ENCODE measurements at regions not wholly inside any gene's neighbourhood (a gene's known extent, or its start where the extent isn't known, plus 50 kb on each side); places are given as distances from the start of the nearest gene placed in this dataset.

DNA sequence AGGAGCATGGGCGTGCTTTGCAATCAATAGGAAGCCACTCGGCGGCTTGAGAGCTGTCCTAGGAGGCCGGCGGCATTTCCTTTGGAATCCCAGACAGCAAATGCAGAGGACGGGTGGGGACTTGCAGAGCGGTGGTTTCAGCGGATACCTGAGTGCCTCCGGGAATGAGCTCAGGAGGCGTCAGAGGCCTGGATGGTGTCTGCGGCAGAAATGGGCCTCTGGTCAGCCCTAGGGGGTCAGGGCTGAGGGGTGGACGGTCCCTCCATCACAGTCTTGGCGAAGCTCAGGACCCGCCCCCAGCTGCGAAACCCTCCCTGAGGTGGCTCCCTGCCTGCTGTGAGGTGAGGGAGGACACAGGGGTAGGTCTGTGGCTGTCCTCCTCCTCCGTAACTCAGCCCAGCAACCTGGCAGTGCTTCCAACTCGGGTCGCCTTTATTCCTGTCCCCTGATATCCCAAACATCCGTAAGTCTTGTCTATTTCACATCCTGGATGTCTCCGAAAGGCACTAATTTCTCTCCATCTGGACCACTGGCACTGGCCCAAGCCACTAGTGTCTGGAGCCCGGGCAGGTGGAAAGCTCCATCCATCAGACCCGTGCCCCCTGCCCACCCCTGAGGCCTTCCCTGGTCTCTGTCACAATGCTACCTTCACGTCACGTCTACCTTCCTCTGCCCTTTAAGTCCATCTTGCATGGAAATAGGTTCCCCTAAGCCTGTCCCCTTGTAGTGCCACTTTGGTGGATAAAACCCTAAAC is 686.6 kb downstream of the BRD1 start:
- DNase-seq = no peak

DNA sequence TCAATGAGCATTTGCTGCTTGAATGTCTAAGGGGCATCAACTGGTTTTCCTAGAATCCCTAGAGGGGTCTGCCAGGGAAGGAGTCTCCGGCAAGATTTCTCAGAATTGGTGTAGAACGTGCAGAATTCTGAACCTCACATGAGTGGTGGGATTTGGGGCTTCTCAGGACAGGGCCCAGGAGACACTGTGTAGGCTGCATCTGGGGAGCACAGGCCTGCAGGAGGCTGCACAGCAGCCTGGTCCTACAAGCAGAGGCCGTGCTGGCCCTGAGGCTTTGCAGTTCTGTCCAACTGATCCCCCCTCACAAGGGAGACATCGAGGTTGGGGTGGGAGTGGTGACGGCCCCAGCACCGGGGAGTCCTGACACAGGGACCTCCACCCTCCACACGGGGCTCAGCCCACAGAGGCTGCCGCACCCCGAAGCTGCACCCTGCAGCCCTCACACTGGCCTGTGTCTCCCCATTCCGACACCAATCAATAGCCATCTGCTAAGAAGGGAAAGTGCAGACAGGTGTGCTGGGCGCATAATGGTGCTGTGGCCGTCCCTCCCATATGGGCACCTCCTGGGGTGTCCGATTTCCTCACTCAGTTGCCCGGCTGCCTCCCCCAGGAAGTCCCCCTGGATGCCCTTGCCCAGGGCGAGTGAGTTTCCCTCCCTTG is 688.1 kb downstream of the BRD1 start:
- DNase-seq = no peak

DNA sequence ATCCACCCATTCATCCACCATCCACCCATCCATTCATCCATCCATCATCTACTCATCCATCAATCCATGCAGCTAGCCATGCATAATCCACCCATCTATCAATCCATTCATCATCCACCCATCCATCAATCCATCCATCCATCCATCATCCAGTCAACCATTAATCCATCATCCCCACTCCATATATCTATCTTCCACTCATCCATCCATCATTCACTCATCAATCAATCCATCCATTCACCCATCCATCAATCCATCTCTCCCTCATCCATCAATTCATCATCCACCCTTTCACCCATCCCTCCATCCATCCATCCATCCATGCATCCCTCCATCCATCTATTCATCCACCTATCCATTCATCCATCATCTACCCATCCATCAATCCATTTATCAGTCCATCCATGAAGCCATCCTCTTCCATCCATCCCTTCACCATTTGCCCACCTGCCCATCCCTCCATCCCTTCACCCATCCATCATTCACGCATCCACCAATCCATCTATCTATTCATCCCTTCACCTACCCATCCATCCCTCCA is 689.4 kb downstream of the BRD1 start:
- DNase-seq = no peak

DNA sequence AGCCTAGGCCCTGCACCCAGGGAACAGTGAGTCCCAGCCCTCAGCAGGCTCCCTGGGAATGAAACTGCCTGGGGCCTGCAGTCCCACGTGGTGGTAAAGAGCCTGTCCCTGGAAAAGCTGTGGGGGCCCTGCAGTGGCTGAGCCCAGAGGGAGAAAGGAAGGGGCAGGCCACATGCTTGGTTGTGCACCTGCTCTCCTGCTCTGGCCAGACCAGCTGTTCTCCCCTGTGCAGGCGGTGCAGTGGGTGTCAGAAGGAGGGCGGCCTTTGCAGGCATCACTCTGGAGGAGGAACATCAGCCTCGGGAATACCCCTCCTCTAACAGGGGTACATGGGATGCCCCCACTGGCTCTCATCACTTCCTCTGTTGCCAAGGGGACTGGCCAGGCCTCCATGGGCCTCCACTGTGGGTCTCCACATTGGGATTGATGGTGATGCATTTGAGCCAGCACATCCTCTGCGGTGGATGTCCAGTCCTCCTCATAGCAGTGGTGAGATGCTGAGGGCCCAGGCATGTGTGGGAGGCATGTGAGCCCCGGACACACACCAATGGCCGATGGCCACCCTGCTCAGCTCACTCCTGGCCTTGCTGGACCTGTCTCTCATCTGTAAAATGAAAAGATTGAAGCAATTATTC is 690.4 kb downstream of the BRD1 start:
- DNase-seq = no peak

DNA sequence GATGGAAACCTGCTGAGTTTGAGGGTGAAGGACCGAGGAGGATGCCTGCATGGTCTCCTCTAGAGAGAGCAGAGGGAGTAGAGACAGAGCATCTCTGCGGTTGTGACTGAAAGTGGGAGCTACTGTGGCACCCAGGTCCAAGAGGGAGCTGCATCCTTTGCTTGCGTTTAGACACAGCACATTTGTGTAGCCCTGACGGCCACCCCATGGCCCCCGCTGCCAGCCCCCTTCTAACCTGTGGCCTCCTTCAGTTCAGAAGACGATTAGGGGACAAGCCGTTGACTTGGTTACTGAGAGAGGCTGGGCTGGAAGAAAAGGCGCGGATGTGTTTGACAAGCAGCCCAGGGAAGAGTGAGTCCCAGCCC is 690.9 kb downstream of the BRD1 start:
- no peak for DNase-seq

DNA sequence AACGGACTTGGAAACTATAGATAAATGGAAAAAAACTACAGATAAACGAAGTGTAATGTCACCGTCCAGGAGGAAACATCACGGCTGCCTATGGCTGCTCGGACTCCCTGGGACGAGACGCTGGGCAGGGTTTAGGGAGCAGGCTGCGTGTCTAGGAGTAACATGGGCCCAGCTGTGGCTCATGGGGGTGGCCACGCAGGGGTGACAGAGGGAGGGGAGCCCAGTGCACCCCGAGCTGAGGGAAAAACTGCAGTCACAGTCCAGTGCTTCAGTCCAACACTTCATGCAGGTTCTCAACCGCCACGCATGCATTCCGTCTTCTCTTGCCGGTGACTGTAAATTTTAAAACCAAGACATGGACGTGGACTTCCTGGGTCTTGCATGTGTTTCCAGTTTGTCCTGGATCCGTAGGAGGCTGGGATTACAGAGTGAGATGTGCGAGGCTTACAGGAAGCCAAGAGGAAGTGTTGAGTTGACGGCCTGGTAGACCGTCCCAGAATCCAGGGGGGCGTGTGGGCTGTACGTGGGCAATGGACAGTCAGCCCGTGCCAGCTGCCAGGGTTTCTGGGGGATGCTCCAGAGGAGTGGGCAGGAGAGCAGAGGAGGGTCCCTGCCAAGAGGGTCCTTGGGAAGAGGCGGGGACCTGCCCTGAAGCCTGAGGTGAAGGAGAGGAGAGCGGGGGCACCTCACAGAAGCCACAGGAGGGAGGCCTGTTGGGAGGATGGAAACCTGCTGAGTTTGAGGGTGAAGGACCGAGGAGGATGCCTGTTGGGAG is 691.4 kb downstream of the BRD1 start:
- DNase-seq = no peak

DNA sequence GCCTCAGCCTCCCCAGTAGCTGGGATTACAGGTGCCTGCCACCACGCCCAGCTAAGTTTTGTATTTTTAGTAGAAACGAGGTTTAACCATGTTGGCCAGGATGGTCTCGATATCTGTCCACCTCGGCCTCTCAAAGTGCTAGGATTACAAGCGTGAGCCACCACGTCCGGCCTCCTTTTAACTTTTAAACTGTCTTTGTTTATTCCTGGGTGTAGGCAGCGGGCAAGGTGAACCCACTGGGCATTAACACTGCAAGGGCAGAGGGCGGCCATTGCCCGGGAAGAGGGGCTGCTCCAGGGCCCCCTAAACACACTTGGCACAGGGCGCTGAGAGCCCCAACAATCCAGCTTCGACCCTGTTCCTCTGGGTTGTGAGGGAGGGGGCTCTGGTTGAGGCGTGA is 693.6 kb downstream of the BRD1 start:
- no peak for DNase-seq

- no peak for DNase-seq
Observed at GRCh38 chr22:49133541-49133940, 694.1 kb downstream of the BRD1 start.

DNA sequence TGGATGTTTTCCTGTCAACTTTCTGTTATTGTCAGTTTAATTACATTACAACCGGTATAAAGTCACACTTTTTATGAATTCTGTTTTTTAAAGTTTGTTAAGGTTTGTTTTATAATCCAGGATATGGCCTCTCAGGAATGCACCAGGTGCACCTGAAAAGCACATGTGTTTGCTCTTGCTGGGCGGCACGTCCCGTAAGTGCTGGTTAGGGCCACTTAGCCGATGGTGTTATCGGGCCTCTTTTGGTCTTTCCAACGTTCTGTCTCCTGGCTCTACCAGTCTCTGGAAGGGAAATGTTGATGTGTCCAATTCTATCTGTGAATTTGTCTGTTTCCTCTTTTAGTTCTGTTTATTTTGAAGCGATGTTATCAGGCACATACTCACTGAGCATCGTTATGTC is 695.7 kb downstream of the BRD1 start:
- DNase-seq = no peak

GRCh38 chr22:49129736-49130135 is 697.9 kb downstream of the BRD1 start:
- DNase-seq = no peak

DNA sequence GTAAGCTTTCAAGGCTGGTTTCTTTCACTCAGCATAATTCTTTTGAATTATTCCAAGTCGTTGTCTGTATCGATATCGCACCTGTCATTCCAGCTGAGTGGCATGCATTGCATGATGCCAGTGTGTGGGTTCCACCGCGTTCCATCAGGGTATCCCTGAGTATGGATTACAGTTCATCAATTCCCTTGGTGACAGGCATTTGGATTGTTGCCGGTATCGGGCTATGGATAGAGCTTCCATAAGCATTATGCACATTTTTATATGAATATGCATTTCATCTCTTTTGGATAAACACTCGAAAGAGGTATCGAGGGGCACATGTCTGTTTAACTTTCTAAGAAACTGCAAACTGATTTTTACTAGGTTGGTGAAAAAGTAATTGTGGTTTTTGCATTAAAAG is 698.8 kb downstream of the BRD1 start:
- no peak for DNase-seq

DNA sequence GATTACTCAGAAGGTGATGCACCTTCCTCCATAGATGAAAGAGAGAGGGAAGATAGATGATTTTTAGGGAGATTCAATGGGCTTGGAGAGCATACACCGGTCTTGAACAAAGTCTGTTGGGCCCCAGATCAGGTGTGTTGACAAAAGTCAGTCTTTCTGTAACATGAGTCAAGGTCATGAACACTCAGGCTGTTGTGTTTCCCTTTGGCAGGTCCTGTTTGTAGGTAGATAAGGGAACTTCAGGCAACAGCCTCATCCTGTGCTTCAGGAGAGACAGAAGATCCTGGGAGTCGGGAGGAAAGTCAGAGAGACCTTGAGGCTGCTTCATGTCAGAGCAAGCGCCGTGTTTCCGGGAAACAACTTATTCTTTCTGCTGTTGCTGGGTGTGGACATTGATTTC is 703.1 kb downstream of the BRD1 start:
- DNase-seq = no peak

DNA sequence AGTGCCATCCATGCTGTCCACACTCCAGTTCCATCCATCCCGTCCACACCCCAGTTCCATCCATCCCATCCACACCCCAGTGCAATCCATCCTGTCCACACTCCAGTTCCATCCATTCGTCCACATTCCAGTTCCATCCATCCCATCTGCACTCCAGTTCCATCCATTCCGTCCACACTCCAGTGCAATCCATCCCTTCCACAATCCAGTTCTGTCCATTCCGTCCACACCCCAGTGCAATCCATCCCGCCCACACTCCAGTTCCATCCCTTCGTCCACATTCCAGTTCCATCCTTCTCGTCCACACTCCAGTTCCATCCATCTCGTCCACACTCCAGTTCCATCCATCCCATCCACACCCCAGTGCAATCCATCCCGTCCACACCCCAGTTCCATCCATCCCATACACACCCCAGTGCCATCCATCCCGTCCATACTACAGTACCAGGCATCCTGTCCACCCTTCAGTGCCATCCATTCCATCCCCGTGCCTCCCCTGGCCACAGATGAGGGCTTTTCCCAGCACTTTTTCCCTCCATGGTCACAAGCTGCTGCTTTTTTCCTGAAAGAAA is 704.0 kb downstream of the BRD1 start:
- DNase-seq = no peak

- no peak for DNase-seq
Observed at GRCh38 chr22:49119551-49119952, 708.1 kb downstream of the BRD1 start.

DNA sequence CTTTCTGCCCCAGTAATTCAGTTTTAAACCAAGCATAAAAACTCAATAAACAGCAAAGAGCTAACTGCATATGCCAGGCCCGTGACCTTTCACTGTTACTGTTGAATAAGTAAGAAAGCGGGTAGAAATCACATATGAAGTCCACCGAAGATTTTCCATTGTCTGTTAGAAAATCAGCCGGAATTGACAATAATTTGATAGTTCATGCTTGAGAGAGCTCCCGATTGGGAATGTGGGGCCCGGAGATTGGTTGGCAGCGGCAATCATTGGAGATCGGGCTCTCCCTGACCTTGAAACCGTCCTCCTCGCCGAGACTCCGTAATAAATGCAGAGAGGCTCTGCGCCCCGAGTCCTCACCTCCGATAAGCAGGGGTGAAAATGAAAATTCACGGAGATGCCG is 709.6 kb downstream of the BRD1 start:
- no peak for DNase-seq

GRCh38 chr22:49117486-49117885 is 710.2 kb downstream of the BRD1 start:
- no peak for DNase-seq

DNA sequence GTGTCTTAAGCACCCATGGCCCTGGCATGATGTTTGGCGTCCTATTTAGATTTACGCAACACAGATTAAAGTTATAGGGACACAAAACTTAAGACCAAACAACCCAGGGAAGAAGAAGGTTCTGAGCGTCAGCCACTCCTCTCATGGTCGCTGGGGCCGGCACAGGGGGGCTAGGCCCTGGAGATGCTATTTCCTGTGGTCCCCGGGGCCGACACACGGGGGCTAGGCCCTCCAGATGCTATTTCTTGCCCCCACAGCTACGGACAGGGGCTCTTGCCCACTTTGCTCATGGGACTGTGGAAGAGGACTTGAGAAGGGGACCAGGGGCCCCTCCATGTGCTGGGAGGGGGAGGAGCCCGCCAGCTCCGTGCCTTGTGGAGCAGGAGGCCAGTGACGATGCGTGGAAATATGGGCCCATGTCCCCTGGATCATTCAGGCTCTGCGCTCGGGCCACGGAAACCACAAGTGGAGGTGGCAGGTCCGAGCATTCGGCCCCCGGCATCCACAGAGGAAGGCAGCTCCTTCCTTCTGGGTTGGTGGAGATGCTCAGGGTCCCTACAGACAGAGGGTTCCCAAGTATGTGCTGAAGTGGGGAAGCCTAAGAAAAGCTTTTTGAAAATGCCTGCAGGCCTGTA is 711.1 kb downstream of the BRD1 start:
- DNase-seq = no peak

DNA sequence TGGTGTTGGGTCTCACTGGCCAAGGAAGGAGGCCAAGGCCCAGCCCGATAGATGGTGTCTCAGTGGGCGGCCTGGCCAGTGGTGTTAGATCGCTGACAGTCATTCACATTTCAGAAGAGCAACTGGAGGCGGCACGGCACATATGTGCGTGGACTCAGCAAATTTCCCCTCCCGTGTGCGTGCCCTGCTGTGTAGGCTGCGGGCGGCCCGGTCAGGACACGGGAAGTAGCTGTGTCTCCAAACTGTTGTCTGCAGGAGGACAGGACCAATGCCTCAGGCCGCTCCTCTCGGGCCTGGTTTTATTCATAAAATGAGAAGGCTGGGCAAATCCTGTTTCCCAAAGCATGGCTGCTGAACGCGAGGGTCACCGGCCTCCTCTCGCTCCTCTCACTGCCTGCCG is 711.7 kb downstream of the BRD1 start:
- no peak for DNase-seq

DNA sequence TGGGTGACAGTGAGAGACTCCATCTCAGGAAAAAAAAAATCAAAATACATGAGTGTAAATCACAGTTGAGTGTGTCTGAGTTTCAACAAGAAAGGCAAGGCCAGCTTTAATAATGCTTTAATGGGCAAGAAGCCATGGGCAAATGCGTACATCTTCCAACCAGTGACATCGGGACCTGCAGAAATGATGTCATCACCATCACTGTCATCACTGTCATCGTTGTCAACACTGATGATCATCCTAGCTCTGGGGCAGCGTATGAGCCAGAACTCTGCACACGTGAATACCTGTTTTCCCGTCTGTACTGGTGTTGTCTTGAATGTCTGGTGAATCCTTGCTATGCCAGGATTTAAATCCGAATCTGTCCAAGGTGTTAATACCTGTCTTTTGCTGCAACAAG is 712.5 kb downstream of the BRD1 start:
- DNase-seq = no peak

DNA sequence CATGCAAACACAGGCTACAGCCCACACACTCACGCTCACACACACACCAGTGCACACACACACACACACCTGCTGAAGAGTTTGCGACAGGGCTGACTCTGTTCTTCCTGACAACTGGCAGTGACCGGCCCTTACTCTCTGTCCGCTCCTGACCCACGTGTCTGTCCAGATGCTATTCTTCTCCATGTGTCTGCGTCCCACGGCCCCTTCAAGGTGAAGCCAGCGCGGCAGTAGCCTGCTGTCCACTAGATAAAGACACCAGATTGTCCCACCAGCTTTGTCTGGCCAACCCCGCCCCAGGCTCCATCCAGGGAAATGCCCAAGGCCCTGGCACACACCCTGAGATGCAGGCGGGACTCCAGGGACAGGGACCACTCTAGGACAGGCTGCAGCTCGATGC is 713.9 kb downstream of the BRD1 start:
- no peak for DNase-seq

DNA sequence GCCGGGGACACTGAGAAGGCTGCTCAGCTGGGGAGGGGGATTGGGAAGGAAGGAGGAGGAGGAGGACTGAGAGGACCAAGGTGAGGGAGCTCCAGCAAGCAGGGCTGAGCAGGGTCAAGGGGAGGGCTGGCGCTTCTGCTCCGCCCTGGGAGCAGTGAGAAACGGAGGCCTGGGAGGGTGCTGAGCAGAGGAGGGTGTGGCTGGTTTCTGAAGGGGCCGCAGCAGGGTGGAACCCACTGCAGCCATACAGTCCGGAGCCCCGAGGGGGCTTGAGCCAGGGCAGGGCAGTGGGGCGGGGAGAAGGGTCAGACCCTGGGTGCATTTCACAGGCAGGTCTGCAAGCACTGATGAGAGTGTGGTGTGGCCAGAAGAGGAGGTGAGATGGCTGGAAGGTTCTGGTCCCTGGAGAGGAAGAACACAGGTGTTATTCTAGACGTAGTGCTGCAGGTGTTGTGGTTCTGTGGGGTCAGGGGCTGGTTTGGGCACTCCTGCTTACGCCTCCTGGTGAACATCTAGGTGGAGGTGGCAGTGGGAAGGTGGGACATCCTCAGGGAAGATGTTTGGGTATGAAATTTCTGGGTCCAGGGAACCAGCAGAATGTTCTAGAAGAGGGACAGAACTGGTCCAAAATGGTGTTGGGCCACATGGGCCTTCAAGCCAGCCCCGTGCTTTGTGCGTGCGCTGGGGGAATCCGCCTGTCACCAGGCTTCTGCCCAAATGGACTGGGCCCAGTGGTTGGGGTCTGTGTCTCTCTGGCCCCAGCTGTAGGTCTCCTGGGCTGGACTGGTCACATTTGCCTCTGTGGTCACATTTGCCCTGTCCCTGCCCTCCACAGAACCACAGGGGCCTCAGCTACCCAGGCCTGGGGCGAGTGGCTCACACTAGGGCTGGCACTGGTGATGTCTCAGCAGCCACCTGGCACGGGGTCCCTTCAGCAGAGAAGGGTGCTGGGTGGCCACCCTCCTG is 714.7 kb downstream of the BRD1 start:
- no peak for DNase-seq

All from hematopoietic multipotent progenitor cell treated with erythropoietin and hydrocortisone succinate and interleukin-3 and kit ligand, for 4 days (in vitro differentiated cells).